GM12872 (cell line): ENCODE measurements at regions not wholly inside any gene's neighbourhood (a gene's known extent, or its start where the extent isn't known, plus 50 kb on each side); places are given as distances from the start of the nearest gene placed in this dataset.

Experiments
- CTCF ChIP-seq: IDR thresholded peaks from 3 replicates; pipeline ENCODE4 v1.5.1; 2011; ENCODE audit warnings: low read depth, mild to moderate bottlenecking, low read length, moderate library complexity; ENCODE audit not compliant: insufficient read depth

GRCh38 chr15:95431518-95431917 lies 899.0 kb upstream of the NR2F2 start:
- TF ChIP-seq CTCF, result no peak

- TF ChIP-seq CTCF, result no peak
These were observed 897.6 kb upstream of the NR2F2 start for GRCh38 chr15:95432878-95433405.

GRCh38 chr15:95439922-95440376 lies 890.6 kb upstream of the NR2F2 start:
- TF ChIP-seq CTCF, result no peak

GRCh38 chr15:95440712-95441111 lies 889.8 kb upstream of the NR2F2 start:
- no peak for TF ChIP-seq CTCF

- TF ChIP-seq CTCF, result no peak
These were observed 888.3 kb upstream of the NR2F2 start for GRCh38 chr15:95442107-95442719.

- TF ChIP-seq CTCF, result no peak
These were observed 885.6 kb upstream of the NR2F2 start for GRCh38 chr15:95444860-95445259.

GRCh38 chr15:95446854-95447253 lies 883.6 kb upstream of the NR2F2 start:
- TF ChIP-seq CTCF, result no peak

GRCh38 chr15:95447486-95447885 lies 883.0 kb upstream of the NR2F2 start:
- TF ChIP-seq CTCF, result no peak
